ENCODE measurements at regions not wholly inside any gene's neighbourhood (a gene's known extent, or its start where the extent isn't known, plus 50 kb on each side); places are given as distances from the start of the nearest gene placed in this dataset.

GRCh38 chr1:227472772-227473171 lies 90.6 kb upstream of the ZNF678 start:
- Histone ChIP-seq H3K27ac (ENCODE audit: control insufficient read depth, insufficient read depth) (no peak overlapping the region), H3K9ac (ENCODE audit: control insufficient read depth, insufficient read depth, low read length) (no peak overlapping the region), H3K4me1 (ENCODE audit: control insufficient read depth, insufficient read depth, low read length) (no peaks in the 10 kb centered on the region), H3K27me3 (replicated peaks in 1 of 2; ENCODE audit: control insufficient read depth in 2 of 2, insufficient read depth in 2 of 2, low read length in 1 of 2) (no peaks in the 10 kb centered on the region), H3K4me2 (ENCODE audit: control insufficient read depth, insufficient read depth) (no peak overlapping the region), H3K9me3 (replicated peaks; ENCODE audit: control insufficient read depth, insufficient read depth, low read length) (no peaks in the 10 kb centered on the region; the same call in 2 of the 3 replicates), H3K36me3 (ENCODE audit: control insufficient read depth in 2 of 2, insufficient read depth in 2 of 2, low read length in 1 of 2) (no peaks in the 10 kb centered on the region), H4K20me1 (ENCODE audit: control insufficient read depth, insufficient read depth) (no peaks in the 10 kb centered on the region), H3K4me3 (no peak overlapping the region), H3K79me2 (ENCODE audit: control insufficient read depth, insufficient read depth, low read length) (no peaks in the 10 kb centered on the region), H2AFZ (ENCODE audit: control insufficient read depth, low read depth, low read length) (no peak overlapping the region)
- DNase-seq (ENCODE audit: low read depth, low spot score) (no peak), FAIRE-seq (no peak), ATAC-seq (no peak)
- TF ChIP-seq BACH1 (IDR thresholded peaks at IDR 0.05; ENCODE audit: borderline replicate concordance) (no peak), RAD51 (IDR thresholded peaks at IDR 0.05) (no peak), CHD4 (IDR thresholded peaks at IDR 0.05) (no peak), RB1 (IDR thresholded peaks at IDR 0.05; ENCODE audit: borderline replicate concordance) (no peak), ZNF24 (IDR thresholded peaks at IDR 0.05) (no peak), RAD21 (IDR thresholded peaks at IDR 0.05; ENCODE audit: insufficient read depth, low read depth, low read length) (no peak), IRF4 (IDR thresholded peaks at IDR 0.05; ENCODE audit: low read depth, low read length) (no peak), SMC3 (IDR thresholded peaks at IDR 0.05; ENCODE audit: borderline replicate concordance, low read length) (no peak), BMI1 (IDR thresholded peaks at IDR 0.05; ENCODE audit: borderline replicate concordance) (no peak), MYB (IDR thresholded peaks at IDR 0.05; ENCODE audit: borderline replicate concordance, low read depth, low read length) (no peak), PML (IDR thresholded peaks at IDR 0.05; ENCODE audit: low read length) (no peak), CHD2 (IDR thresholded peaks at IDR 0.05; ENCODE audit: borderline replicate concordance, low read depth, low read length) (no peak), BCLAF1 (IDR thresholded peaks at IDR 0.05) (no peak), FOS (IDR thresholded peaks at IDR 0.05; ENCODE audit: borderline replicate concordance, extremely low read depth, insufficient read length) (no peak), RCOR1 (conservative IDR thresholded peaks at IDR 0.05; ENCODE audit: low read depth, low read length) (no peak), ZSCAN29 (IDR thresholded peaks at IDR 0.05) (no peak), ATF2 (IDR thresholded peaks at IDR 0.05; ENCODE audit: low read length) (no peak), DPF2 (IDR thresholded peaks at IDR 0.05) (no peak), MAX (IDR thresholded peaks at IDR 0.05; ENCODE audit: low read depth, low read length) (no peak), KDM1A (IDR thresholded peaks at IDR 0.05; ENCODE audit: borderline replicate concordance) (no peak)
- WGBS (ENCODE audit: insufficient coverage, insufficient replicate concordance, low lambda C conversion rate, missing lambda C conversion rate), result 6% methylated on average over 1 of the region's 1 CpG
- ChIA-PET SMC1A (ENCODE audit: uncharacterized antibody, unreplicated experiment) (no interaction called here), POLR2A (no interaction called here), CTCF (interaction anchor here (0.6 kb wide), 1 partner anchor 9 kb away, joined by 3 read pairs; no protein-coding TSS in a partner anchor), RAD21 (ENCODE audit: unreplicated experiment) (no interaction called here)
- in situ Hi-C loops (cut with MboI), result no loop called here
- intact Hi-C loops (cut with micrococcal nuclease; ENCODE audit: unreplicated experiment), result no loop called here
- no TSS peak for BruUV-seq (replicated peaks)

Data from GM12878 (cell line).